HL-60 (cell line): ENCODE measurements at regions not wholly inside any gene's neighbourhood (a gene's known extent, or its start where the extent isn't known, plus 50 kb on each side); places are given as distances from the start of the nearest gene placed in this dataset.

ENCODE experiments used
- CTCF ChIP-seq: IDR thresholded peaks from one replicate; pipeline ENCODE4 v1.5.1; 2011; ENCODE audit warnings: low read length, control low read depth, inconsistent platforms; ENCODE audit not compliant: insufficient read depth
- GABPA ChIP-seq: IDR thresholded peaks from 2 replicates; pipeline ENCODE4 v1.6.1; 2012; ENCODE audit warnings: low read depth
- POLR2AphosphoS5 ChIP-seq: IDR thresholded peaks from 2 replicates; pipeline ENCODE4 v1.6.1; 2012; ENCODE audit warnings: low read depth
- TF ChIP-seq, protein P1 (sequence below): IDR thresholded peaks from 2 replicates; pipeline ENCODE4 v1.6.1; 2012; ENCODE audit warnings: low read depth; ENCODE audit not compliant: insufficient replicate concordance

DNA sequence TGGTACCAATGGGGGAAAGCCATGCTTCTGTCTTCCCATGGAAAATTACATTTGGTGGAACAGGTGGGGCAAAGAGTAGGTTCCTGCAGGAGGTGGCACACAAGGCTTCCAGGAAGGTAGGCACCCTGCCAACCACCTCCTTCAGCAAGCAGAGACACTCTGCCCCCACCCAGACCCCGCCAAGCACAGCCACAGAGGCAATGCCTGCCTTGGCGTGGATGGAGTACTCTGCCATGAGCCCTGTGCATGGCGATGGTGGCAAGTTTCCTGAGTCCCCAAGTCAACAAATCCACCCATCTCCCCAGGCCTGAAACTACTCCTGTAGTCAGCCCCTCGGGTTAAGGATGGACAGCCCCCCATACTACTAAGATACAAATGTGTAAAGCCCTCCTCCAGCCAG is 119.2 kb upstream of the GNAO1 start:
- TF ChIP-seq POLR2AphosphoS5 (no peak), GABPA (no peak), CTCF (no peak)
- TF ChIP-seq, protein P1, sequence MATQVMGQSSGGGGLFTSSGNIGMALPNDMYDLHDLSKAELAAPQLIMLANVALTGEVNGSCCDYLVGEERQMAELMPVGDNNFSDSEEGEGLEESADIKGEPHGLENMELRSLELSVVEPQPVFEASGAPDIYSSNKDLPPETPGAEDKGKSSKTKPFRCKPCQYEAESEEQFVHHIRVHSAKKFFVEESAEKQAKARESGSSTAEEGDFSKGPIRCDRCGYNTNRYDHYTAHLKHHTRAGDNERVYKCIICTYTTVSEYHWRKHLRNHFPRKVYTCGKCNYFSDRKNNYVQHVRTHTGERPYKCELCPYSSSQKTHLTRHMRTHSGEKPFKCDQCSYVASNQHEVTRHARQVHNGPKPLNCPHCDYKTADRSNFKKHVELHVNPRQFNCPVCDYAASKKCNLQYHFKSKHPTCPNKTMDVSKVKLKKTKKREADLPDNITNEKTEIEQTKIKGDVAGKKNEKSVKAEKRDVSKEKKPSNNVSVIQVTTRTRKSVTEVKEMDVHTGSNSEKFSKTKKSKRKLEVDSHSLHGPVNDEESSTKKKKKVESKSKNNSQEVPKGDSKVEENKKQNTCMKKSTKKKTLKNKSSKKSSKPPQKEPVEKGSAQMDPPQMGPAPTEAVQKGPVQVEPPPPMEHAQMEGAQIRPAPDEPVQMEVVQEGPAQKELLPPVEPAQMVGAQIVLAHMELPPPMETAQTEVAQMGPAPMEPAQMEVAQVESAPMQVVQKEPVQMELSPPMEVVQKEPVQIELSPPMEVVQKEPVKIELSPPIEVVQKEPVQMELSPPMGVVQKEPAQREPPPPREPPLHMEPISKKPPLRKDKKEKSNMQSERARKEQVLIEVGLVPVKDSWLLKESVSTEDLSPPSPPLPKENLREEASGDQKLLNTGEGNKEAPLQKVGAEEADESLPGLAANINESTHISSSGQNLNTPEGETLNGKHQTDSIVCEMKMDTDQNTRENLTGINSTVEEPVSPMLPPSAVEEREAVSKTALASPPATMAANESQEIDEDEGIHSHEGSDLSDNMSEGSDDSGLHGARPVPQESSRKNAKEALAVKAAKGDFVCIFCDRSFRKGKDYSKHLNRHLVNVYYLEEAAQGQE, result no peak
